H9 (cell line): ENCODE measurements at regions not wholly inside any gene's neighbourhood (a gene's known extent, or its start where the extent isn't known, plus 50 kb on each side); places are given as distances from the start of the nearest gene placed in this dataset.

Experiments used
- DNase-seq: peaks from one replicate; pipeline ENCODE4 v3.0.0-alpha.2; 2017
- H2AFZ ChIP-seq: one replicate; pipeline ENCODE4 v1.6.1; 2013; ENCODE audit warnings: mild to moderate bottlenecking, low read length, control low read depth, moderate library complexity
- H2AK5ac ChIP-seq: 2 replicates; pipeline ENCODE4 v1.6.1; 2013; ENCODE audit warnings: low read length, control low read depth, mixed read lengths; ENCODE audit not compliant: insufficient read length
- H2BK120ac ChIP-seq: one replicate; pipeline ENCODE4 v1.6.1; 2013; ENCODE audit warnings: low read depth, mild to moderate bottlenecking, low read length, control low read depth, inconsistent platforms; ENCODE audit not compliant: poor library complexity, severe bottlenecking
- H2BK12ac ChIP-seq: 2 replicates; pipeline ENCODE4 v1.6.1; 2013; ENCODE audit warnings: low read length, control low read depth, mixed read lengths, low read depth; ENCODE audit not compliant: insufficient read length
- H2BK15ac ChIP-seq: 2 replicates; pipeline ENCODE4 v1.6.1; 2013; ENCODE audit warnings: low read depth, low read length, control low read depth
- H2BK20ac ChIP-seq: one replicate; pipeline ENCODE4 v1.6.1; 2013; ENCODE audit warnings: low read depth, mild to moderate bottlenecking, low read length, control low read depth, inconsistent platforms; ENCODE audit not compliant: poor library complexity, severe bottlenecking
- H2BK5ac ChIP-seq: 2 replicates; pipeline ENCODE4 v1.6.1; 2013; ENCODE audit warnings: low read length, control low read depth, mixed read lengths; ENCODE audit not compliant: insufficient read length
- H3K14ac ChIP-seq: 2 replicates; pipeline ENCODE4 v1.6.1; 2013; ENCODE audit warnings: low read length, control low read depth; ENCODE audit not compliant: insufficient read depth
- H3K18ac ChIP-seq: 2 replicates; pipeline ENCODE4 v1.6.1; 2013; ENCODE audit warnings: low read depth, mild to moderate bottlenecking, mixed read lengths, low read length, control low read depth; ENCODE audit not compliant: insufficient read length
- H3K23ac ChIP-seq: 2 replicates; pipeline ENCODE4 v1.6.1; 2013; ENCODE audit warnings: low read length, control low read depth, mixed read lengths, low read depth; ENCODE audit not compliant: insufficient read length
- H3K23me2 ChIP-seq: 2 replicates; pipeline ENCODE4 v1.6.1; 2013; ENCODE audit warnings: low read depth, mild to moderate bottlenecking, mixed read lengths, low read length, control low read depth; ENCODE audit not compliant: insufficient read length, poor library complexity, severe bottlenecking
- H3K27ac ChIP-seq: 2 replicates; pipeline ENCODE4 v1.5.1; 2013; ENCODE audit warnings: low read length, control low read depth, mixed read lengths, low read depth; ENCODE audit not compliant: insufficient read length
- H3K27me3 ChIP-seq: 2 replicates; pipeline ENCODE4 v1.6.1; 2013; ENCODE audit warnings: low read length, control low read depth, inconsistent platforms; ENCODE audit not compliant: insufficient read depth
- H3K4ac ChIP-seq: 2 replicates; pipeline ENCODE4 v1.6.1; 2013; ENCODE audit warnings: low read depth, mild to moderate bottlenecking, control low read depth, inconsistent platforms, low read length, moderate library complexity
- H3K4me1 ChIP-seq: 2 replicates; pipeline ENCODE4 v1.6.1; 2013; ENCODE audit warnings: low read length, control low read depth, inconsistent platforms; ENCODE audit not compliant: insufficient read depth
- H3K4me2 ChIP-seq: 2 replicates; pipeline ENCODE4 v1.6.1; 2013; ENCODE audit warnings: low read length, control low read depth, mixed read lengths; ENCODE audit not compliant: insufficient read length, insufficient read depth
- H3K56ac ChIP-seq: 2 replicates; pipeline ENCODE4 v1.6.1; 2013; ENCODE audit warnings: low read depth, mild to moderate bottlenecking, mixed read lengths, low read length, control low read depth; ENCODE audit not compliant: insufficient read length
- H3K79me1 ChIP-seq: 2 replicates; pipeline ENCODE4 v1.6.1; 2013; ENCODE audit warnings: low read depth, mild to moderate bottlenecking, moderate library complexity, low read length, control low read depth, inconsistent platforms; ENCODE audit not compliant: insufficient read depth, poor library complexity, severe bottlenecking
- H3K79me2 ChIP-seq: 2 replicates; pipeline ENCODE4 v1.6.1; 2013; ENCODE audit warnings: low read length, control low read depth, inconsistent platforms; ENCODE audit not compliant: insufficient read depth
- H3K9ac ChIP-seq: 2 replicates; pipeline ENCODE4 v1.6.1; 2013; ENCODE audit warnings: low read length, control low read depth, mixed read lengths; ENCODE audit not compliant: insufficient read length; ENCODE audit errors: extremely low read depth
- H3K9me3 ChIP-seq: one replicate; pipeline ENCODE4 v1.6.1; 2013; ENCODE audit warnings: low read depth, low read length, inconsistent platforms; ENCODE audit not compliant: control insufficient read depth
- H3T11ph ChIP-seq: one replicate; pipeline ENCODE4 v1.6.1; 2013; ENCODE audit warnings: mild to moderate bottlenecking, low read length, control low read depth, inconsistent platforms
- H4K20me1 ChIP-seq: one replicate; pipeline ENCODE4 v1.6.1; 2013; ENCODE audit not compliant: control insufficient read depth, insufficient read length, insufficient read depth
- H4K5ac ChIP-seq: 2 replicates; pipeline ENCODE4 v1.6.1; 2013; ENCODE audit warnings: low read depth, mild to moderate bottlenecking, mixed read lengths, low read length, control low read depth; ENCODE audit not compliant: insufficient read length
- H4K8ac ChIP-seq: replicated peaks from 2 replicates; pipeline ENCODE4 v1.6.1; 2013; ENCODE audit warnings: low read length, control low read depth, mixed read lengths, low read depth; ENCODE audit not compliant: insufficient read length
- H4K91ac ChIP-seq: 2 replicates; pipeline ENCODE4 v1.6.1; 2013; ENCODE audit warnings: low read depth, mild to moderate bottlenecking, moderate library complexity, mixed read lengths, low read length, control low read depth; ENCODE audit not compliant: insufficient read length
- H3K27ac Mint-ChIP-seq, 3 experiments: 2 replicates in 2 of 3; 3 replicates in 1 of 3; pipeline ENCODE4 v1.8.0; 2020 to 2021; ENCODE audit warnings: mixed read lengths in 3 of 3, mild to moderate bottlenecking in 1 of 3, moderate library complexity in 1 of 3
- H3K27me3 Mint-ChIP-seq: 2 replicates; pipeline ENCODE4 v1.8.0; 2021; ENCODE audit warnings: low read depth, mild to moderate bottlenecking, moderate library complexity, mixed read lengths
- H3K36me3 Mint-ChIP-seq, 3 experiments: 2 replicates in 2 of 3; 3 replicates in 1 of 3; pipeline ENCODE4 v1.8.0; 2020 to 2021; ENCODE audit warnings: low read depth in 3 of 3, mixed read lengths in 3 of 3; ENCODE audit not compliant: insufficient read depth in 1 of 3
- H3K4me1 Mint-ChIP-seq, 2 experiments: 2 replicates each; pipeline ENCODE4 v1.8.0; 2020; ENCODE audit warnings: mixed read lengths in 2 of 2
- H3K4me3 Mint-ChIP-seq, 2 experiments: 2 replicates in 1 of 2; 3 replicates in 1 of 2; pipeline ENCODE4 v1.8.0; 2020 to 2021; ENCODE audit warnings: mild to moderate bottlenecking in 2 of 2, mixed read lengths in 2 of 2, moderate library complexity in 1 of 2
- H3K9me3 Mint-ChIP-seq, 2 experiments: 2 replicates in 1 of 2; 3 replicates in 1 of 2; pipeline ENCODE4 v1.8.0; 2020; ENCODE audit warnings: mild to moderate bottlenecking in 2 of 2, mixed read lengths in 2 of 2, moderate library complexity in 1 of 2
- CTCF ChIP-seq: fragments of 200-600 bp; sonication (generic); conservative IDR thresholded peaks from 3 replicates; pipeline ENCODE4 v1.8.0; 2021; ENCODE audit warnings: antibody characterized with exemption, mild to moderate bottlenecking
- WGBS: extraction: QIAGEN DNeasy Blood & Tissue Kit; methylation state at CpG from one replicate; pipeline ENCODE4 v1.1.7; 2013; ENCODE audit warnings: missing lambda C conversion rate, low lambda C conversion rate, mixed read lengths; ENCODE audit not compliant: insufficient read length; ENCODE audit errors: extremely low coverage; 5-methylcytosine and 5-hydroxymethylcytosine counted together

- Histone ChIP-seq H3K79me1 (no peaks in the 10 kb centered on the region), H4K20me1 (no peaks in the 10 kb centered on the region), H3K4me1 (no peaks in the 10 kb centered on the region), H2BK20ac (no peak overlapping the region), H3K18ac (no peak overlapping the region), H3K56ac (no peak overlapping the region), H2AFZ (no peak overlapping the region), H2BK120ac (no peak overlapping the region), H3K79me2 (no peaks in the 10 kb centered on the region), H3K9ac (no peak overlapping the region), H2AK5ac (no peak overlapping the region), H3T11ph (no peak overlapping the region), H3K27ac (no peak overlapping the region), H4K5ac (no peak overlapping the region), H2BK15ac (no peak overlapping the region), H3K23ac (no peak overlapping the region), H3K27me3 (no peaks in the 10 kb centered on the region), H3K14ac (no peak overlapping the region), H3K23me2 (no peaks in the 10 kb centered on the region), H4K91ac (no peak overlapping the region), H4K8ac (no peak overlapping the region), H2BK5ac (no peak overlapping the region), H3K4ac (no peak overlapping the region), H2BK12ac (no peak overlapping the region), H3K9me3 (no peaks in the 10 kb centered on the region), H3K4me2 (no peak overlapping the region)
- H3K4me1 Mint-ChIP-seq, result peaks cover 0 to 2% of the 10 kb centered on the region in 2 experiments; a peak in 2 of 4 replicates
- no peak overlapping the region for H3K4me3 Mint-ChIP-seq
- H3K9me3 Mint-ChIP-seq, result no peaks in the 10 kb centered on the region
- DNase-seq, result no peak
- no peak overlapping the region for H3K27ac Mint-ChIP-seq
- H3K36me3 Mint-ChIP-seq, result no peaks in the 10 kb centered on the region; a peak in 1 of 7 replicates
- H3K27me3 Mint-ChIP-seq, result no peaks in the 10 kb centered on the region
- WGBS, result no CpG with 5 or more reads among the region's 9 CpGs
- TF ChIP-seq CTCF, result no peak
Measured at GRCh38 chr7:68050627-68051026, 1054.0 kb downstream of the TYW1 start.
